ENCODE measurements at regions not wholly inside any gene's neighbourhood (a gene's known extent, or its start where the extent isn't known, plus 50 kb on each side); places are given as distances from the start of the nearest gene placed in this dataset.

DNA sequence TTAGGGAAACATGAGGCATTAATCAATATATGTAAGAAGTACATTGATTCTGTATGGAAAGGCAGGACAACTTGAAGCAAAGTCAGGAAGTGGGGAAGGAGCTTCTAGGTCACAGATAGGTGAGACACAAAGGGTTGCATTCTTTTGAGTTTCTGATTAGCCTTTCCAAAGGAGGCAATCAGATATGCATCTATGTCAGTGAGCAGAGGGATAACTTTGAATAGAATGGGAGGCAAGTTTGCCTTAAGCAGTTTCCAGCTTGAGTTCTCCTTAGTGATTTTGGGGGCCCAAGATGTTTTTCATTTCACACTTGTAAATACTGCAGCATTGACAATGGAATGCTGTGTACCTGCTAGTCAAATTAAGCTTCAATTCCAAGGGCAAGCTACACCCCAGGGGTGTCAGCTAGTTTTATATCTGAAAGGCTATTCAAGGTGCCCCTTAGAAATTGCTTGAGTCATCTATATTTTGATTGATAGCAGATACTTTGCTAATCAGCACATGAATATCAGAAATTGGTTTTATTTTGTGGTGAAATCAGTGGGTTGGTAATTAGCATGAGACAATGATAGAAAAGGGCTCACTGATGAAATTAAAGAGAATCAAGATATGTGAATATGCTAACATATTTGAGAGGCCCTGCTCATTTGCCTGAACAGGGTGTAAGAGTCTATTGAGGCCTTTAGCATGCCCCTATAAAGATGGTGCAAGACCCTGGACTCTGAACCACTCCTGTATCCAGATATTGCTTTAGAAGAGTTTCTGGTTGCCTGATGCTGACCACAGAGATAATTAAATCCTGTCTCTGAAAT lies 131.5 kb downstream of the TMEM17 start:
- Histone ChIP-seq H3K4me2 (ENCODE audit: low read depth, low read length) (no peak overlapping the region), H3K9ac (ENCODE audit: low read length) (no peak overlapping the region), H3K4me3 (ENCODE audit: low read length) (no peak overlapping the region), H3K79me2 (ENCODE audit: low read length) (no peaks in the 10 kb centered on the region), H3K4me1 (ENCODE audit: low read length) (no peaks in the 10 kb centered on the region), H3K27ac (ENCODE audit: low read length) (no peak overlapping the region), H4K20me1 (ENCODE audit: insufficient read depth, low read length) (no peaks in the 10 kb centered on the region), H3K27me3 (replicated peaks; ENCODE audit: insufficient read depth, low read length) (no peaks in the 10 kb centered on the region), H2AFZ (ENCODE audit: low read length) (no peak overlapping the region), H3F3A (ENCODE audit: insufficient read depth, low read length) (no peaks in the 10 kb centered on the region), H3K9me2 (replicated peaks; ENCODE audit: insufficient read depth, low read length) (no peaks in the 10 kb centered on the region), H3K9me3 (replicated peaks; ENCODE audit: insufficient read depth, low read length) (no peaks in the 10 kb centered on the region), H3K36me3 (replicated peaks; ENCODE audit: insufficient read depth, low read length) (no peaks in the 10 kb centered on the region)
- no peak for DNase-seq
- TF ChIP-seq, protein P1, sequence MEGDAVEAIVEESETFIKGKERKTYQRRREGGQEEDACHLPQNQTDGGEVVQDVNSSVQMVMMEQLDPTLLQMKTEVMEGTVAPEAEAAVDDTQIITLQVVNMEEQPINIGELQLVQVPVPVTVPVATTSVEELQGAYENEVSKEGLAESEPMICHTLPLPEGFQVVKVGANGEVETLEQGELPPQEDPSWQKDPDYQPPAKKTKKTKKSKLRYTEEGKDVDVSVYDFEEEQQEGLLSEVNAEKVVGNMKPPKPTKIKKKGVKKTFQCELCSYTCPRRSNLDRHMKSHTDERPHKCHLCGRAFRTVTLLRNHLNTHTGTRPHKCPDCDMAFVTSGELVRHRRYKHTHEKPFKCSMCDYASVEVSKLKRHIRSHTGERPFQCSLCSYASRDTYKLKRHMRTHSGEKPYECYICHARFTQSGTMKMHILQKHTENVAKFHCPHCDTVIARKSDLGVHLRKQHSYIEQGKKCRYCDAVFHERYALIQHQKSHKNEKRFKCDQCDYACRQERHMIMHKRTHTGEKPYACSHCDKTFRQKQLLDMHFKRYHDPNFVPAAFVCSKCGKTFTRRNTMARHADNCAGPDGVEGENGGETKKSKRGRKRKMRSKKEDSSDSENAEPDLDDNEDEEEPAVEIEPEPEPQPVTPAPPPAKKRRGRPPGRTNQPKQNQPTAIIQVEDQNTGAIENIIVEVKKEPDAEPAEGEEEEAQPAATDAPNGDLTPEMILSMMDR (IDR thresholded peaks at IDR 0.05; ENCODE audit: low read length), result no peak
- TF ChIP-seq EZH2phosphoT487 (IDR thresholded peaks at IDR 0.05; ENCODE audit: low read length), result no peak
- TF ChIP-seq EZH2 (optimal IDR thresholded peaks at IDR 0.05; ENCODE audit: low read depth, low read length), result no peak

- no peak for DNase-seq
These were observed 133.2 kb downstream of the TMEM17 start for GRCh38 chr2:62372824-62373223.

DNA sequence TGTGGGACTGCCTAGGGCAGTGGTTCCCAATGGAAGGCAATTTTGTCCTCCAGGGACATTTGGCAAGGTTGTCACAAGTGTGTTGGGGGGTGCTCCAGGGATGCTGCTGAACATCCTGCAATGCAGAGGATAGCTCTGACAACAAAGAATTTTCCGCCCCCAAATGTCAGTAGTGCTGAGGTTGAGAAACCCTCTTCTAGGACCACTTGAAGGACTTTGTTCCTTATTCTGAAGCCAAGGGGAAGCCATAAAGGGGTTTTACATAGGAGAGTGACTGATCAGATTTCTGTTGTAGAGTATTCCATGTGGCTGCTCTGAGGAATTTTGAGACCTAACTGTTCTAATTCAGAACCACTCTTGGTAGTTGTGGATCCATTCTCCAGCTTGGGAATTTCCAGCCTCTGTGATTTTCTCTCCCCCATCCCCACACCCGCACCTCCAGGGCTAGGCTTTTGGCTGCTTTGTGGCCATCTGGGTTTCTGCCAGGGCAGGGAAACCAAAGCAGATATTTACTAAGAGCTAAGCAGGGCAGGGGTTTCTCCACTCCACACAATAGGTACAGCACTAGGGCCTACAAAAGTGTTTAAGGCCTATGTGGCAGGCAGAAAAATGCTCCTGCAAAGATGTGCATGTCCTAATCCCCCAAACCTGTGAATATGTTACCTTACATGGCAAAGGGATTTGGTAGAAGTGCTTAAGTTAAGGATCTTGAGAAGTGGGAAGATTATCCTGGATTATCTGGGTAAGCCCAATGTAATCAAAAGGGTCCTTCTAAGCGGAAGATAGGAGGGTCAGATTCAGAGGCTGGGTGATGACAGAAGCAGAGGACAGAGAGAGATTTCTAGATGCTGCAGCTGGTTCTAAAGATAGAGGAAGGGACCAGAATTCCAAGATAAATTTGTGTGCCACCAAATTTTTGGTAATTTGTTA lies 135.4 kb downstream of the TMEM17 start:
- no peak for DNase-seq
- Histone ChIP-seq H4K20me1 (ENCODE audit: insufficient read depth, low read length) (no peaks in the 10 kb centered on the region), H3K27me3 (replicated peaks; ENCODE audit: insufficient read depth, low read length) (no peaks in the 10 kb centered on the region), H3K9ac (ENCODE audit: low read length) (no peak overlapping the region), H3K4me3 (ENCODE audit: low read length) (no peak overlapping the region), H3K79me2 (ENCODE audit: low read length) (no peaks in the 10 kb centered on the region), H3K27ac (ENCODE audit: low read length) (no peak overlapping the region), H3K4me1 (ENCODE audit: low read length) (no peaks in the 10 kb centered on the region), H3F3A (ENCODE audit: insufficient read depth, low read length) (no peaks in the 10 kb centered on the region), H3K36me3 (replicated peaks; ENCODE audit: insufficient read depth, low read length) (no peaks in the 10 kb centered on the region), H2AFZ (ENCODE audit: low read length) (no peak overlapping the region), H3K9me2 (replicated peaks; ENCODE audit: insufficient read depth, low read length) (no peaks in the 10 kb centered on the region), H3K4me2 (ENCODE audit: low read depth, low read length) (no peak overlapping the region), H3K9me3 (replicated peaks; ENCODE audit: insufficient read depth, low read length) (no peaks in the 10 kb centered on the region)
- TF ChIP-seq EZH2phosphoT487 (IDR thresholded peaks at IDR 0.05; ENCODE audit: low read length) (no peak), EZH2 (optimal IDR thresholded peaks at IDR 0.05; ENCODE audit: low read depth, low read length) (no peak)
- TF ChIP-seq, protein P1 (IDR thresholded peaks at IDR 0.05; ENCODE audit: low read length), result no peak

More at GRCh38 chr2:62372824-62373223, 133.2 kb downstream of the TMEM17 start:
- H3K27ac ChIP-seq (ENCODE audit: low read length), result no peak overlapping the region
- no peaks in the 10 kb centered on the region for H3F3A ChIP-seq (ENCODE audit: insufficient read depth, low read length)
- no peaks in the 10 kb centered on the region for H3K27me3 ChIP-seq (replicated peaks; ENCODE audit: insufficient read depth, low read length)
- H3K4me2 ChIP-seq (ENCODE audit: low read depth, low read length), result no peak overlapping the region
- H3K9me2 ChIP-seq (replicated peaks; ENCODE audit: insufficient read depth, low read length), result no peaks in the 10 kb centered on the region
- no peak for TF ChIP-seq EZH2 (optimal IDR thresholded peaks at IDR 0.05; ENCODE audit: low read depth, low read length)
- no peak for TF ChIP-seq EZH2phosphoT487 (IDR thresholded peaks at IDR 0.05; ENCODE audit: low read length)
- TF ChIP-seq, protein P1 (IDR thresholded peaks at IDR 0.05; ENCODE audit: low read length), result no peak
- H3K9me3 ChIP-seq (replicated peaks; ENCODE audit: insufficient read depth, low read length), result no peaks in the 10 kb centered on the region
- no peaks in the 10 kb centered on the region for H3K79me2 ChIP-seq (ENCODE audit: low read length)
- H3K4me3 ChIP-seq (ENCODE audit: low read length), result no peak overlapping the region
- H3K4me1 ChIP-seq (ENCODE audit: low read length), result no peaks in the 10 kb centered on the region
- no peaks in the 10 kb centered on the region for H3K36me3 ChIP-seq (replicated peaks; ENCODE audit: insufficient read depth, low read length)
- no peak overlapping the region for H2AFZ ChIP-seq (ENCODE audit: low read length)
- H4K20me1 ChIP-seq (ENCODE audit: insufficient read depth, low read length), result no peaks in the 10 kb centered on the region
- H3K9ac ChIP-seq (ENCODE audit: low read length), result no peak overlapping the region

All from MM.1S (cell line).